ENCODE measurements at regions not wholly inside any gene's neighbourhood (a gene's known extent, or its start where the extent isn't known, plus 50 kb on each side); places are given as distances from the start of the nearest gene placed in this dataset.

GRCh38 chr13:73778242-73778864 lies 355.9 kb downstream of the KLF12 start:
- TF ChIP-seq CTCF (conservative IDR thresholded peaks at IDR 0.05; ENCODE audit: low read depth, low read length) (no peak), EZH2 (IDR thresholded peaks at IDR 0.05; ENCODE audit: low read length, unreplicated experiment) (no peak), EZH2phosphoT487 (IDR thresholded peaks at IDR 0.05; ENCODE audit: borderline replicate concordance, low read length) (no peak)
- Histone ChIP-seq H3K4me3 (ENCODE audit: low read length) (no peak overlapping the region), H3K4me1 (ENCODE audit: insufficient read depth, low read length) (no peaks in the 10 kb centered on the region), H3K36me3 (ENCODE audit: low read depth, low read length) (no peaks in the 10 kb centered on the region), H3K27me3 (ENCODE audit: low read length) (no peaks in the 10 kb centered on the region), H2AFZ (ENCODE audit: low read length) (no peak overlapping the region), H3K9me2 (replicated peaks; ENCODE audit: low read length) (no peaks in the 10 kb centered on the region), H3F3A (ENCODE audit: low read length, unreplicated experiment) (no peaks in the 10 kb centered on the region), H3K79me2 (ENCODE audit: low read length) (no peaks in the 10 kb centered on the region), H3K9ac (ENCODE audit: low read length) (no peak overlapping the region), H3K27ac (ENCODE audit: low read length) (no peak overlapping the region), H3K9me3 (ENCODE audit: low read length) (no peaks in the 10 kb centered on the region), H3K4me2 (ENCODE audit: low read length) (no peak overlapping the region), H4K20me1 (ENCODE audit: low read length) (no peaks in the 10 kb centered on the region)
- ChIA-PET CTCF (no interaction called here), POLR2A (ENCODE audit: unreplicated experiment) (no interaction called here)
- no TSS peak for BruUV-seq (replicated peaks)
- ATAC-seq (no peak), DNase-seq (no peak)
- intact Hi-C loops (cut with micrococcal nuclease): no loop called here

GRCh38 chr13:73777134-73777533 lies 357.1 kb downstream of the KLF12 start:
- no peak overlapping the region for H3K27ac ChIP-seq (ENCODE audit: low read length)
- no peaks in the 10 kb centered on the region for H3K9me3 ChIP-seq (ENCODE audit: low read length)
- ChIA-PET CTCF (no interaction called here), POLR2A (ENCODE audit: unreplicated experiment) (no interaction called here)
- ATAC-seq (no peak), DNase-seq (no peak)
- no peaks in the 10 kb centered on the region for H3K79me2 ChIP-seq (ENCODE audit: low read length)
- no peak overlapping the region for H2AFZ ChIP-seq (ENCODE audit: low read length)
- H3K4me1 ChIP-seq (ENCODE audit: insufficient read depth, low read length): no peaks in the 10 kb centered on the region
- no peaks in the 10 kb centered on the region for H3K27me3 ChIP-seq (ENCODE audit: low read length)
- H3K9me2 ChIP-seq (replicated peaks; ENCODE audit: low read length): no peaks in the 10 kb centered on the region
- TF ChIP-seq EZH2 (IDR thresholded peaks at IDR 0.05; ENCODE audit: low read length, unreplicated experiment) (no peak), CTCF (conservative IDR thresholded peaks at IDR 0.05; ENCODE audit: low read depth, low read length) (no peak), EZH2phosphoT487 (IDR thresholded peaks at IDR 0.05; ENCODE audit: borderline replicate concordance, low read length) (no peak)
- no peak overlapping the region for H3K9ac ChIP-seq (ENCODE audit: low read length)
- H4K20me1 ChIP-seq (ENCODE audit: low read length): no peaks in the 10 kb centered on the region
- H3F3A ChIP-seq (ENCODE audit: low read length, unreplicated experiment): no peaks in the 10 kb centered on the region
- H3K36me3 ChIP-seq (ENCODE audit: low read depth, low read length): no peaks in the 10 kb centered on the region
- BruUV-seq (replicated peaks): no TSS peak
- H3K4me3 ChIP-seq (ENCODE audit: low read length): no peak overlapping the region
- no peak overlapping the region for H3K4me2 ChIP-seq (ENCODE audit: low read length)
- intact Hi-C loops (cut with micrococcal nuclease): no loop called here

GRCh38 chr13:73776151-73776785 lies 357.9 kb downstream of the KLF12 start:
- Histone ChIP-seq H3K27ac (ENCODE audit: low read length) (no peak overlapping the region), H3K27me3 (ENCODE audit: low read length) (no peaks in the 10 kb centered on the region), H3K4me2 (ENCODE audit: low read length) (no peak overlapping the region), H3F3A (ENCODE audit: low read length, unreplicated experiment) (no peaks in the 10 kb centered on the region), H3K4me3 (ENCODE audit: low read length) (no peak overlapping the region), H3K9ac (ENCODE audit: low read length) (no peak overlapping the region), H3K9me3 (ENCODE audit: low read length) (no peaks in the 10 kb centered on the region), H3K36me3 (ENCODE audit: low read depth, low read length) (no peaks in the 10 kb centered on the region), H3K4me1 (ENCODE audit: insufficient read depth, low read length) (no peaks in the 10 kb centered on the region), H4K20me1 (ENCODE audit: low read length) (no peaks in the 10 kb centered on the region), H3K79me2 (ENCODE audit: low read length) (no peaks in the 10 kb centered on the region), H3K9me2 (replicated peaks; ENCODE audit: low read length) (no peaks in the 10 kb centered on the region), H2AFZ (ENCODE audit: low read length) (no peak overlapping the region)
- intact Hi-C loops (cut with micrococcal nuclease): no loop called here
- ATAC-seq (no peak), DNase-seq (no peak)
- BruUV-seq (replicated peaks): no TSS peak
- ChIA-PET CTCF (no interaction called here), POLR2A (ENCODE audit: unreplicated experiment) (no interaction called here)
- no peak for TF ChIP-seq EZH2 (IDR thresholded peaks at IDR 0.05; ENCODE audit: low read length, unreplicated experiment)
- TF ChIP-seq CTCF (conservative IDR thresholded peaks at IDR 0.05; ENCODE audit: low read depth, low read length): no peak
- no peak for TF ChIP-seq EZH2phosphoT487 (IDR thresholded peaks at IDR 0.05; ENCODE audit: borderline replicate concordance, low read length)

All from PC-3 (cell line).